CD14-positive monocyte (primary cell): ENCODE measurements at regions not wholly inside any gene's neighbourhood (a gene's known extent, or its start where the extent isn't known, plus 50 kb on each side); places are given as distances from the start of the nearest gene placed in this dataset.

Experiments
- DNase-seq, 3 donors: peaks; one replicate each; pipeline ENCODE4 v3.0.0-alpha.2; 2011 to 2022
- H2AFZ ChIP-seq: 2 replicates; pipeline ENCODE4 v1.6.0; 2012; ENCODE audit warnings: mild to moderate bottlenecking, low read depth, low read length, inconsistent platforms; ENCODE audit not compliant: insufficient read depth, poor library complexity, severe bottlenecking
- H3K27ac ChIP-seq, 2 donors: 1 replicate in 1 of 2; 2 replicates in 1 of 2; pipeline ENCODE4 v1.5.1; 2012 to 2013; ENCODE audit warnings: low read length in 2 of 2, control low read depth in 1 of 2, inconsistent platforms in 1 of 2, low read depth in 1 of 2, mild to moderate bottlenecking in 1 of 2
- H3K27me3 ChIP-seq, 2 donors: one replicate each; pipeline versions ENCODE4 v1.6.0 to v1.6.1; 2011 to 2013; ENCODE audit warnings: low read length in 2 of 2; ENCODE audit not compliant: control insufficient read depth in 2 of 2, insufficient read depth in 2 of 2
- H3K36me3 ChIP-seq, 2 donors: replicated peaks in 1 of 2; 1 replicate in 1 of 2; 2 replicates in 1 of 2; pipeline versions ENCODE4 v1.5.1 to v1.6.1; 2012 to 2013; ENCODE audit warnings: low read length in 2 of 2, control low read depth in 1 of 2, inconsistent platforms in 1 of 2, mild to moderate bottlenecking in 1 of 2; ENCODE audit not compliant: insufficient read depth in 2 of 2, control insufficient read depth in 1 of 2
- H3K4me1 ChIP-seq, 2 donors: 1 replicate in 1 of 2; 2 replicates in 1 of 2; pipeline versions ENCODE4 v1.5.1 to v1.6.1; 2012 to 2013; ENCODE audit warnings: low read length in 2 of 2, control low read depth in 1 of 2, inconsistent platforms in 1 of 2, mild to moderate bottlenecking in 1 of 2, moderate library complexity in 1 of 2; ENCODE audit not compliant: insufficient read depth in 2 of 2, control insufficient read depth in 1 of 2
- H3K4me2 ChIP-seq: replicated peaks from 2 replicates; pipeline ENCODE3; 2012; ENCODE audit warnings: low read length, moderate library complexity, mild to moderate bottlenecking; ENCODE audit not compliant: poor library complexity, severe bottlenecking; ENCODE audit errors: extremely low read depth
- H3K4me3 ChIP-seq, 3 experiments: fragments of 200-600 bp in 1 of 3; sonication (generic) in 1 of 3; replicated peaks in 1 of 3; 1 replicate in 2 of 3; 2 replicates in 1 of 3; pipeline ENCODE4 v1.5.1; 2011 to 2013; ENCODE audit warnings: low read length in 3 of 3, mild to moderate bottlenecking in 3 of 3, control low read depth in 2 of 3, low read depth in 2 of 3, inconsistent platforms in 1 of 3, moderate library complexity in 1 of 3
- H3K79me2 ChIP-seq: 2 replicates; pipeline ENCODE4 v1.6.0; 2012; ENCODE audit warnings: mild to moderate bottlenecking, control low read depth, inconsistent platforms, low read length, moderate library complexity; ENCODE audit not compliant: insufficient read depth
- H3K9ac ChIP-seq: 2 replicates; pipeline ENCODE4 v1.6.0; 2017; ENCODE audit warnings: low read length, mild to moderate bottlenecking; ENCODE audit not compliant: insufficient read depth, poor library complexity, severe bottlenecking
- H3K9me3 ChIP-seq, 2 donors: replicated peaks in 1 of 2; 1 replicate in 1 of 2; 2 replicates in 1 of 2; pipeline versions ENCODE4 v1.5.1 to v1.6.1; 2012 to 2013; ENCODE audit warnings: low read length in 2 of 2, control low read depth in 1 of 2; ENCODE audit not compliant: control insufficient read depth in 1 of 2, insufficient read depth in 1 of 2
- H4K20me1 ChIP-seq: 2 replicates; pipeline ENCODE4 v1.6.0; 2012; ENCODE audit warnings: mild to moderate bottlenecking, low read length, control low read depth, moderate library complexity; ENCODE audit not compliant: insufficient read depth
- H3K27ac Mint-ChIP-seq, 7 donors: one replicate each; pipeline ENCODE4 v1.8.0; 2020; ENCODE audit warnings: mild to moderate bottlenecking in 7 of 7, mixed read lengths in 7 of 7, moderate library complexity in 6 of 7, inconsistent platforms in 2 of 7
- H3K27me3 Mint-ChIP-seq, 3 donors: one replicate each; pipeline ENCODE4 v1.8.0; 2021 to 2022; ENCODE audit warnings: low read depth in 3 of 3, mild to moderate bottlenecking in 3 of 3, mixed read lengths in 3 of 3, moderate library complexity in 3 of 3, inconsistent platforms in 1 of 3
- H3K36me3 Mint-ChIP-seq, 2 donors: one replicate each; pipeline ENCODE4 v1.8.0; 2020; ENCODE audit warnings: mixed read lengths in 2 of 2, inconsistent platforms in 1 of 2, mild to moderate bottlenecking in 1 of 2
- H3K4me1 Mint-ChIP-seq: one replicate; pipeline ENCODE4 v1.8.0; 2020; ENCODE audit warnings: mild to moderate bottlenecking, mixed read lengths
- H3K4me3 Mint-ChIP-seq, 2 donors: one replicate each; pipeline ENCODE4 v1.8.0; 2020; ENCODE audit warnings: mild to moderate bottlenecking in 2 of 2, mixed read lengths in 2 of 2, moderate library complexity in 1 of 2
- H3K9me3 Mint-ChIP-seq, 7 donors: one replicate each; pipeline ENCODE4 v1.8.0; 2020 to 2022; ENCODE audit warnings: mixed read lengths in 7 of 7, mild to moderate bottlenecking in 6 of 7, moderate library complexity in 6 of 7, inconsistent platforms in 2 of 7
- WGBS: methylation state at CpG from one replicate; pipeline ENCODE4 v1.1.5; 2013; ENCODE audit warnings: missing lambda C conversion rate; ENCODE audit not compliant: insufficient coverage; 5-methylcytosine and 5-hydroxymethylcytosine counted together
- intact Hi-C, 2 donors: fragments of 100-400 bp; cut with micrococcal nuclease; formaldehyde crosslinking; loops; one replicate each; pipeline versions ENCODE4 v1.15.0 to v1.15.1; 2023
- TF ChIP-seq, protein P1 (sequence below): fragments of 200-600 bp; IDR thresholded peaks from one replicate; pipeline ENCODE4 v1.8.0; 2022; ENCODE audit warnings: antibody characterized with exemption, mild to moderate bottlenecking

DNA sequence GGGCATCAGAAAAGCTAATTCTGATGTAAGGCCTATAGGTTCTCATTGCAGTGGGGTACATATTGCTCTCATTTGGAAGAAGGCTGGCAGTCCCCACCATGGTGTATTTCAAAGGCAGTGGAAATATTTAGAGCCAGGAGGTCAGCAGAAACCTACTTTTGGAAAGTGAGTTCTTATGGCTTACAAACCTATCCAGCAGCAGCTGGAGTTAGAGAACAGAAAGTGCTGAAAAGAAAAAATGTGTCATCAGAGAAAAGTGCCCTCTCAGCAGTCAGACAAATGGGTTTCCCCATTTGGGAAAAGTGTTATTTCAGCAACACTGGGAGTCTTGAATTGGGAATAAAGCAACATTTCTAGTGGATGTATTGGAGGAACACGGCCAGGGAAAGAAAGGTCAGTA lies 105.7 kb upstream of the IGFBP3 start:
- H3K4me1 Mint-ChIP-seq: no peaks in the 10 kb centered on the region
- Histone ChIP-seq H3K9me3 (no peaks in the 10 kb centered on the region), H3K4me3 (no peak overlapping the region), H4K20me1 (no peaks in the 10 kb centered on the region), H3K9ac (no peak overlapping the region), H3K27ac (no peak overlapping the region), H3K27me3 (no peaks in the 10 kb centered on the region), H2AFZ (no peak overlapping the region), H3K36me3 (no peaks in the 10 kb centered on the region), H3K4me2 (no peak overlapping the region), H3K4me1 (no peaks in the 10 kb centered on the region), H3K79me2 (no peaks in the 10 kb centered on the region)
- no peaks in the 10 kb centered on the region for H3K27me3 Mint-ChIP-seq
- peaks cover 0 to 12% (median 0%) of the 10 kb centered on the region in 7 donors for H3K9me3 Mint-ChIP-seq
- intact Hi-C loops: no loop called here
- WGBS: 100% methylated on average over 1 of the region's 1 CpG
- H3K4me3 Mint-ChIP-seq: no peak overlapping the region
- no peak for DNase-seq
- H3K27ac Mint-ChIP-seq: no peak overlapping the region
- TF ChIP-seq, protein P1, sequence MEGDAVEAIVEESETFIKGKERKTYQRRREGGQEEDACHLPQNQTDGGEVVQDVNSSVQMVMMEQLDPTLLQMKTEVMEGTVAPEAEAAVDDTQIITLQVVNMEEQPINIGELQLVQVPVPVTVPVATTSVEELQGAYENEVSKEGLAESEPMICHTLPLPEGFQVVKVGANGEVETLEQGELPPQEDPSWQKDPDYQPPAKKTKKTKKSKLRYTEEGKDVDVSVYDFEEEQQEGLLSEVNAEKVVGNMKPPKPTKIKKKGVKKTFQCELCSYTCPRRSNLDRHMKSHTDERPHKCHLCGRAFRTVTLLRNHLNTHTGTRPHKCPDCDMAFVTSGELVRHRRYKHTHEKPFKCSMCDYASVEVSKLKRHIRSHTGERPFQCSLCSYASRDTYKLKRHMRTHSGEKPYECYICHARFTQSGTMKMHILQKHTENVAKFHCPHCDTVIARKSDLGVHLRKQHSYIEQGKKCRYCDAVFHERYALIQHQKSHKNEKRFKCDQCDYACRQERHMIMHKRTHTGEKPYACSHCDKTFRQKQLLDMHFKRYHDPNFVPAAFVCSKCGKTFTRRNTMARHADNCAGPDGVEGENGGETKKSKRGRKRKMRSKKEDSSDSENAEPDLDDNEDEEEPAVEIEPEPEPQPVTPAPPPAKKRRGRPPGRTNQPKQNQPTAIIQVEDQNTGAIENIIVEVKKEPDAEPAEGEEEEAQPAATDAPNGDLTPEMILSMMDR: no peak
- H3K36me3 Mint-ChIP-seq: no peaks in the 10 kb centered on the region

DNA sequence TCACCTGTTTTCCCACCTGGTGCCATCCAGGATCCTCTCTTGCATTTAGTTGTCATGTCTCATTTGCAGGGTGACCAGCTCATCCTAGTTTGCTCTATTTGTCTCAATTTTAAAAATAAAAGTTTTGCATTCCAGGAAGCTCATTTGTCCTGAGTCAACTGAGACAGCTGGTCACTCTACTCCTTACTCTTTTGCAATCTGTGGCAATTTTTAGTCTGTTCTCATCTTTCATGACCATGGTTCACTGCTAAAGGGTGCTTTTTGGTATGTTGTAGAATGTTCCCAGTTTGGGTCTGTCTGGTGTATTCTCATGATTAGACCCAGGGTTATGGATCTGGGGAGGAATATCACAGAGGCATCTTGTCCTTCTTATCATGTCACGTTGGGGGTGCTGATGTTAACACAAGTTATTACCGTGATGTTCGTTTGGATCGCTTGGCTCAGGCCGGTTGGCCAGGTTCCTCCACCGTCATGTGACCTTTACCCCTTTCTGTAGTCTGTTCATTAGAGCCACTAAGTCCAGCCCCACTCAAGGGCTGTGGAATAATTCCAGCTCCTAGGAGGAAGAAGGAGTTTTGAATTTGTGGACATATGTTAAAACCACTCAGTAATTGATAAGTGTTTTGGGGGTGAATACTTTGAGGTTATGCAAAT lies 103.3 kb upstream of the IGFBP3 start:
- Histone ChIP-seq H3K27ac (no peak overlapping the region), H3K4me3 (no peak overlapping the region), H3K9ac (no peak overlapping the region), H2AFZ (no peak overlapping the region), H3K27me3 (no peaks in the 10 kb centered on the region), H4K20me1 (no peaks in the 10 kb centered on the region), H3K4me2 (no peak overlapping the region), H3K4me1 (no peaks in the 10 kb centered on the region), H3K9me3 (no peaks in the 10 kb centered on the region), H3K36me3 (no peaks in the 10 kb centered on the region), H3K79me2 (no peaks in the 10 kb centered on the region)
- TF ChIP-seq, protein P1: no peak
- Mint-ChIP-seq H3K27ac (no peak overlapping the region), H3K36me3 (no peaks in the 10 kb centered on the region), H3K9me3 (peaks cover 0 to 5% (median 0%) of the 10 kb centered on the region in 7 donors), H3K4me1 (no peaks in the 10 kb centered on the region), H3K4me3 (no peak overlapping the region), H3K27me3 (peaks cover 0 to 2% (median 1%) of the 10 kb centered on the region in 3 donors)
- no peak for DNase-seq
- intact Hi-C loops: no loop called here
- no CpG with 5 or more reads among the region's 6 CpGs for whole genome bisulfite sequencing
